COR-L47 (cell line): ENCODE measurements at regions not wholly inside any gene's neighbourhood (a gene's known extent, or its start where the extent isn't known, plus 50 kb on each side); places are given as distances from the start of the nearest gene placed in this dataset.

Source experiments
- DNase-seq: peaks from one replicate; lab custom pipeline; 2025; lab: John Stamatoyannopoulos, UW

GRCh38 chr2:172658945-172659344, 76.7 kb upstream of the RAPGEF4 start:
- DNase-seq, result no peak

- no peak for DNase-seq
These were observed 73.5 kb upstream of the RAPGEF4 start for GRCh38 chr2:172662099-172662498.

GRCh38 chr2:172664766-172665165, 70.9 kb upstream of the RAPGEF4 start:
- DNase-seq, result no peak

GRCh38 chr2:172667581-172668325, 67.9 kb upstream of the RAPGEF4 start:
- no peak for DNase-seq

- DNase-seq, result no peak
These were observed 64.1 kb upstream of the RAPGEF4 start for GRCh38 chr2:172671501-172671900.

- no peak for DNase-seq
These were observed 63.5 kb upstream of the RAPGEF4 start for GRCh38 chr2:172672114-172672513.

- DNase-seq, result peak; percentile 41
These were observed 62.5 kb upstream of the RAPGEF4 start for GRCh38 chr2:172673056-172673683.

GRCh38 chr2:172674034-172674967, 61.3 kb upstream of the RAPGEF4 start:
- no peak for DNase-seq

GRCh38 chr2:172674968-172675303, 60.7 kb upstream of the RAPGEF4 start:
- no peak for DNase-seq

- DNase-seq, result peak; percentile 13
These were observed 58.3 kb upstream of the RAPGEF4 start for GRCh38 chr2:172677363-172677762.

- no peak for DNase-seq
These were observed 55.1 kb upstream of the RAPGEF4 start for GRCh38 chr2:172680436-172681068.

GRCh38 chr2:172685467-172685866, 50.2 kb upstream of the RAPGEF4 start:
- no peak for DNase-seq
